Right forelimb (tissue), 1 donor: ENCODE measurements at regions not wholly inside any gene's neighbourhood (a gene's known extent, or its start where the extent isn't known, plus 50 kb on each side); places are given as distances from the start of the nearest gene placed in this dataset.

Experiments
- DNase-seq: peaks from one replicate; pipeline ENCODE4 v3.0.0-alpha.2; 2018

DNA sequence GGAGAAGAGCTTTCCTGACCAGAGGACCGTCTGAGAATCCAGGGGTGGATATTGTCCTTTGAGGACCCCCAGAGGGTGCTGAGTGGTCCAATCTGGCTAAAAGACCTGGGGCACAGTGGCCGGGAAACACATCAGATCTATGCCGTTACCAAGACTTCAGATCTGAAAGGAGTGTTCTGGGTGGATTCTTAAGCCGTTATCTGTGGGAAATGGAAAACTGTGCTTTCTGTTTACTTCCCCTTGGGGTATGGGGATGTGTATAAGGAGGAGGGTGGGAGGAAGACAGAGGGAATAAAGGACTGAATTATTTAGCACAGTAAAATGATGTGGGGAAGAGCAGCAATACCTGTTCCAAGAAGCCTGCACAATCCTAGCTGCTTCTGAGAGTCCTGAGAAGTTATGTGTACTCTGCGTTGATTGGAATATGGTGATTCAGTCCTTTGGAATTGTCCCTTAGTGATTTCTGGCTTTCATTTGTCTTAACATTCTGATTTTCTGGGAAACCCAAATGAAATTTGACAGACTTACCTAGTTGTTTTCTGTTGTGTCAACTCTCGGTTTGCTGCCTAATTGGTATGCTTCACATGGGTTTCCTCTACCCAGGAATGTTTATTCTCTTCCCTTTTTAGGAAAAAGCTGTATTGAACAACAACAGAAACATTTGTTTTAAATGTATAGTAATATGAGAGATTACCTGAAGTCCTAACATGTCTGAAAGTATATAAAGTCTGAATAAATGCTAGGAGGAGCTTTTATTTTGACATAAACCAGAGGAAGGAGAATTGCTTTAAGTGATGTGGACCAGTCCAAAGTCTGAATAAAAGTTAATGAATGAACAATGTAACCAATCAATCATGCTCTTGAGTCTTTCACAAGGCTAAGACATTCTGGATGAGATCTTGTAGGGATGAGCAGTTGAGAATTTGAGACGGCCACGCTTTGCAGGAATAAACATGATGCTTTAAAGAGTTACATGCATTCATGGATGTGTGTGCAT, 427.1 kb upstream of the C2CD4B start:
- no peak for DNase-seq

DNA sequence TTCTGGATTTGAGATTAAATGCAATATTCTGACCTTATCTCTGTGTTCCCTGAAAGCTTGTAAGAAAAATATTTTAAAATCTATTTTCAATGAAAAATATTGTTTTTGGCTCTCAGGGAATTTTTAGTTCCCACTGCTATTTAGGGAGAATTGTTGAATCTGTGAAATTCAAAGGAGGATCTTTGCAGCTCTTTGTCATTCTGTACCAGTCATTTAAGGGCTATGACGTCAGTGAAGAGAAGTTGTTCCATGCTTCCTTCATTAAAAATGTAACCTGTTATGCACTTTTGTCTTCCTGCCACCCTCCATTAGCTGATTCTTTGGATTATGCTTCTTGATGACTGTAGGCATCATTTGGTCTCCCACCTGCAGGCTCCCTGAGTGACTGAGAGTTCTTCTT, 427.8 kb upstream of the C2CD4B start:
- DNase-seq, result no peak

DNA sequence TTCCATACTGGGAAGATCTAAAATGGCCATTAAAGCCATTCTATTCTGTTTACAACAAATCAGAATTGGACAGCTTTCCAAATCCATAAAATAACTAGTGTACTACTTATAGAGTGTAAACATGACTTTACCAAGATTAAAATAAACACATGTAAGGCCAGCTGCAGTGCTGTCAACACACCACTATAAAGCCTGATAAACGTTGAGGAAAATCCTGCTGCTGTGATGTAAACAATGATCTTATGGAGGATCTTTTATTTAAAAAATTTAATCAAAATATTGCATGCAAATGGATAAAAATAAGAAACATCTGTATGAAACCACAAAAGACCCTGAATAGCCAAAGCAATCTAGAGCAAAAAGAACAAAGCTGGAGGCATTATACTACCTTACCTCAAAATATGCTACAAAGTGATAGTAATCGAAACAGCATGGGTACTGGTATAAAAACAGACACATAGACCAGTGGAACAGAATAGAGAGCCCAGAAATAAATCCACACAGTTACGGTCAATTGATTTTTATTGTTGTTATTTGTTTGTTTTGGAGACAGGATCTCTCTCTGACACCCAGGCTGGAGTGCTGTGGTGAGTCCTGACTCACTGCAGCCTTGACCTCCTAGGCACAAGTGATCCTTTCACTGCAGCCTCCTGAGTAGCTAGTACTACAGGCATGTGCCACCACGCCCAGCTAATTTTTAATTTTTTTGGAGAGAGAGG, 428.8 kb upstream of the C2CD4B start:
- DNase-seq, result no peak

DNA sequence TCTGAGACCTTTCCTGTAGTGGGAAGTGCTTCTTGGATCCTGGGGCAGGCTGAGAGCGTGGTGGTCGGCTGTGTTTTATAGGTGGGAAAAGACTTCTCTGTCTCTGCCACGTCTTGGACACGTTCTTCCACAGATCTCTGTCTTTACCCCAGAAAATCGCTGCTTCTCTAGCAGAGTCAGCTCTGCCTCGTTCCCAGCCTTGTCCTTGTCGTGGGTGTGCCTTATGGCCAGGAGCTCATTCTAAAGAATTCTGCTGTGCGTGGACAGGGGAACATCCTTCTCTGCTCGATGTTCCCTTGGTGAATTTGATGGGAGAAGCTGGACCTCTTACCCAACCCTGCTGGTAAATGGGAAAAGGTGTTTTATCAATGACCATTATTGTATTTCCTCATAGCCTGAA, 433.1 kb upstream of the C2CD4B start:
- DNase-seq, result no peak

GRCh38 chr15:62599791-62600777, 435.0 kb upstream of the C2CD4B start:
- DNase-seq, result no peak

GRCh38 chr15:62601777-62602545, 436.9 kb upstream of the C2CD4B start:
- DNase-seq, result no peak

- DNase-seq, result no peak
Observed at GRCh38 chr15:62603742-62604141, 438.7 kb upstream of the C2CD4B start.

DNA sequence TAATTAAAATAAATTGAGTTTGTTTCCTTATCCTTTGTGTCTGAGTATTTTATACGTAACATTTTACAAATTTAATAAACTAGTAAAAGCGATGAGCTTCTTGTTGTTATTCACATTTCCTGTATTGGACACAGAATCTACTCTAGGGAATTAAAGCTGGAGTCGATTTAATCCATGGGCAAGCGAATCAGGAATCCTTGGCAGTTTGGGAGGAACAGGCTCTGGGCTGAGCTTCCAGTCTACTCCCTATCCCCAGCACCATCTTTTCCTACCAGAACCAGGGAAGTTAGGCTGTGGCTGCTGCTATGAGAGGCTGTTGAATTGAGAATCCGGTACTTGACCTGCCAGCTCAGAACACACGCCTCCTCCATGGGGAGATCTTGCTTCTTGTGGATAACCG, 437.3 kb upstream of the TPM1 start:
- no peak for DNase-seq

- DNase-seq, result no peak
Observed at GRCh38 chr15:62606376-62607113, 436.0 kb upstream of the TPM1 start.

GRCh38 chr15:62607114-62607462, 435.5 kb upstream of the TPM1 start:
- no peak for DNase-seq

DNA sequence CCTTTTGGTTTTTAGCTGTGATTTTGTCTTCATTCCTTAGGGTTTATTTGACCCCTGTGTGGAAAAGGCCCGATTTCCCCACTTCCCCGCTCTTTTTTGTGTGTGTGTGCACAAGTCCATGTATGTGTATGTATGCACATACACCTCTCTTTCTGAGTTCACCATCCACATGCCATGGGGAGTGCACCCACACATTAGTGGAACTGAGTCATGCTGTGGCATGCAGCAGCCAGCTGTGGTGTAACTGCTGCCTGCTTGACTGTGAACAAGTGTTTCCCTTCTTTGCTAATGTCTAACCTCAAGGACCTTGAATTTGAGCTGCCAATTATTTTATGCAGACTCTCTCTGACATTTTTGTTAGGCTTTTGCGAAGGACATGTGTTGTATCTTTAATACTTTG, 434.9 kb upstream of the TPM1 start:
- DNase-seq, result no peak

- no peak for DNase-seq
Observed at GRCh38 chr15:62608369-62608768, 434.2 kb upstream of the TPM1 start.

- DNase-seq, result no peak
Observed at GRCh38 chr15:62610265-62610869, 432.2 kb upstream of the TPM1 start.

DNA sequence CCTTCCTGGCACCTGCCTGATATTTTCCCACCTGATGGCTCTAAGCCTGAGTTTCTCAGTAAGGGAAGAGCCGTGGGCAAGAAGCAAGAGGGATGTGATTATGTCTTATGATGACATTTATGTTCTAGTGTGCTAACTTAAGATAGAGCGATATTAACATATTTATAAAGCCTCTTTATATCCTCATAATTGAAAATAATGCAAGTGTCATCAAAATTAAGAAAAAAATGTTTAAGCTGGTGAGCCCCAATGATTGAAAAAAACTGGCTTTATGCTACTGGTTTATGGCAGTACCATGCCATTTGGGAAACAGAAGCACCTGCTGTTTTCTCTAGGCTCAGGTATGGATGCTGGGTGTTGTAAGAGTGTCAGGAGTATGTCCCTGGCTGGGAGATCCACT, 431.5 kb upstream of the TPM1 start:
- DNase-seq, result no peak

GRCh38 chr15:62612183-62612733, 430.3 kb upstream of the TPM1 start:
- no peak for DNase-seq

DNA sequence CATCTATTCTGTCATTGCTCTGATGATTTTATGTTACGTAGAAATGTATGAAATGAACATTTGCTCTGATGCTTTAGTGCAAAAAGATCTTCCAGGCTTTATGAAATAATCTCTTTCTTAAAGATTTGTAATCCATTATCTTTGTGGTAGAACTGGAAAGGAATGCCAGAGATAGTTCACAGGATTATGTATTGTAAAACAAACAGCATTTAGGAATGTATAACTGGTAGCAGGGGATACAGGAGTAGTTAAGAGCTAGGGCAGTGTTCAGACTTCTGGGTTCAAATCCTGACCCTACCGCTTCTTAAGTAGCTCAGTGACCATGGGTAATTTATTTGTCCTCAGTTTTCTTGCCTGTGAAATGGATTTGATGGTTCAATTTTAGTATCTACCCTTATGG, 429.8 kb upstream of the TPM1 start:
- DNase-seq, result no peak

- DNase-seq, result no peak
Observed at GRCh38 chr15:62616746-62617145, 425.8 kb upstream of the TPM1 start.

- no peak for DNase-seq
Observed at GRCh38 chr15:62617741-62618140, 424.8 kb upstream of the TPM1 start.

DNA sequence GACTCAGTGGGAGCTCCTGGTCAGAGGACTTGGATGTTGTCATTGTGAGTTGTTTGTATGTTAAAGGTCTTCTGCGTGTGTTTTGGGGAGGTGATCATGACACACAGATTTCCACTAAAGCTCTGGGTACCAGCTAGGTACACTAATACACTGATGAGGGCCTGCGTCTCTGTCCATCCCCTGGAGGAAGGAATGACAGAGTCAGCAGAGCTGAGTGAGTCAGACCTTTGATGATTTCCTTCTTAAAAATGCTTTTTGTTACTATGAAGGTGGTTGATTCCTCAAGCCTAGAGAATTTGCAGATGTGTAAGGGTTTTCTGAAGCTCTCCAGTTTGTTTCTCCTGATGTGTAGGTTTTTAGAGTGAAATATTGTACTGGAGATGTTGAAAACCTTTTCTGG, 424.1 kb upstream of the TPM1 start:
- no peak for DNase-seq

DNA sequence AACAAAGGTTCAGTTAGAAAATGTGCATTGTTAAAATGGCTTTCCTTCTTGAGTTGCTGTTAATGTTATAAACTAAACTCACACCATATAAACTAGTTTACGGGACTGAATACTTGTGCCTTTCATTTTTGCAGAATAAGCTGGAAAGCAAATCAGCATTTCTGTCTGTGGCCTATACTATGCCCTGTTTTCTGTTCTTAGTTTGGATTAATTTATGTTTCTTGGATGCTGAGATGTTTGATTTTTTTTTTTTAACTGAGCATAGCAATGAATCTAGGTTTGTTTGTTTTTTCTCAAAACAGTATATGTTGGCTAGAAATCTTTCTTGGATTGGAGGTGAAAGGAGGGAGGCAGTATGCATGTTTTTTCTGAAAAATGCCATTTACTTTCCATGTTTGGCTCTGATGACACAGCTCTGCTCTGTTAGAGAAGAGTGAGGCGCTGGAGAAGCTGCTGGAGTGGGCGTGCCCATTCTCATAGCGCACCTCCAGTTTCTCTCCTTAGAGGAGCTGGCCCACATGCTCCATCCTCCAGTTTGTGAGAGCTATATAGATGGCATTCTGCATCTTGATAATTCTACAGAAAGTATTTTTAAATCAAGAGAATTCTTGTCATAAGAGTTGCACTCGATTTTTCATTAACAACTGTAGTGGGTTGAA, 423.6 kb upstream of the TPM1 start:
- DNase-seq, result no peak
